H1 (cell line): ENCODE measurements at regions not wholly inside any gene's neighbourhood (a gene's known extent, or its start where the extent isn't known, plus 50 kb on each side); places are given as distances from the start of the nearest gene placed in this dataset.

ENCODE experiments used
- CTCF ChIA-PET: fragments of 300-600 bp; sonication (Branson Sonifier 250); formaldehyde crosslinking; loops from one replicate; lab custom pipeline; 2021; ENCODE audit not compliant: partially characterized antibody; lab: Charles Lee
- POLR2A ChIA-PET: fragments of 300-600 bp; sonication (Branson Sonifier 250); formaldehyde crosslinking; loops from one replicate; lab custom pipeline; 2021; ENCODE audit warnings: inconsistent platforms; ENCODE audit not compliant: partially characterized antibody; lab: Charles Lee
- DNase-seq, 2 experiments: peaks; one replicate each; pipeline versions ENCODE4 v3.0.0 to v3.0.0-alpha.2; 2010 to 2022; ENCODE audit warnings: low spot score in 2 of 2, low read depth in 1 of 2, mixed read lengths in 1 of 2
- FAIRE-seq: peaks from 2 replicates; lab custom pipeline; 2011; peaks lifted over from hg19 to GRCh38; lab: Jason Lieb, UNC
- H2AFZ ChIP-seq: 2 replicates; pipeline ENCODE4 v1.8.1; 2012; ENCODE audit warnings: low read length, inconsistent platforms
- H2AK5ac ChIP-seq: 2 replicates; pipeline ENCODE4 v1.6.1; 2013; ENCODE audit warnings: low read depth, low read length
- H2BK120ac ChIP-seq: replicated peaks from 2 replicates; pipeline ENCODE3; 2013; ENCODE audit warnings: low read depth, low read length, inconsistent platforms
- H2BK12ac ChIP-seq: 2 replicates; pipeline ENCODE4 v1.6.1; 2013; ENCODE audit warnings: low read depth, low read length
- H2BK15ac ChIP-seq: 2 replicates; pipeline ENCODE4 v1.6.1; 2013; ENCODE audit warnings: low read length
- H2BK20ac ChIP-seq: 2 replicates; pipeline ENCODE4 v1.6.1; 2013; ENCODE audit warnings: low read length
- H2BK5ac ChIP-seq: 2 replicates; pipeline ENCODE4 v1.6.1; 2013; ENCODE audit warnings: low read depth, low read length
- H3K14ac ChIP-seq: 2 replicates; pipeline ENCODE4 v1.6.1; 2013; ENCODE audit warnings: inconsistent platforms; ENCODE audit not compliant: insufficient read length
- H3K18ac ChIP-seq: 2 replicates; pipeline ENCODE4 v1.6.1; 2013; ENCODE audit warnings: low read length; ENCODE audit errors: extremely low read depth
- H3K23ac ChIP-seq: 2 replicates; pipeline ENCODE4 v1.6.1; 2013; ENCODE audit warnings: inconsistent platforms; ENCODE audit not compliant: insufficient read length
- H3K23me2 ChIP-seq: 2 replicates; pipeline ENCODE4 v1.6.1; 2013; ENCODE audit warnings: low read depth, low read length
- H3K27ac ChIP-seq: 2 replicates; pipeline ENCODE4 v1.6.1; 2011; ENCODE audit warnings: low read depth, low read length, inconsistent platforms
- H3K27me3 ChIP-seq, 4 experiments: replicated peaks in 1 of 4; 1 replicate in 1 of 4; 2 replicates in 3 of 4; pipeline versions ENCODE4 v1.6.1 to v1.8.1; 2011 to 2013; ENCODE audit warnings: low read length in 3 of 4, mild to moderate bottlenecking in 3 of 4, inconsistent platforms in 2 of 4, mixed read lengths in 2 of 4, moderate library complexity in 1 of 4; ENCODE audit not compliant: control insufficient read depth in 3 of 4, insufficient read depth in 3 of 4; ENCODE audit errors: extremely low read depth in 1 of 4
- H3K36me3 ChIP-seq, 4 experiments: 2 replicates each; pipeline versions ENCODE4 v1.6.1 to v1.8.1; 2011 to 2013; ENCODE audit warnings: mild to moderate bottlenecking in 4 of 4, low read length in 3 of 4, moderate library complexity in 2 of 4, control low read depth in 1 of 4, inconsistent platforms in 1 of 4; ENCODE audit not compliant: insufficient read depth in 4 of 4, control insufficient read depth in 2 of 4
- H3K4ac ChIP-seq: replicated peaks from 2 replicates; pipeline ENCODE3; 2013; ENCODE audit warnings: low read length, low read depth, mixed read lengths, inconsistent platforms; ENCODE audit not compliant: insufficient read length
- H3K4me1 ChIP-seq, 4 experiments: replicated peaks in 1 of 4; 1 replicate in 1 of 4; 2 replicates in 3 of 4; pipeline versions ENCODE4 v1.6.1 to v1.8.1; 2011 to 2013; ENCODE audit warnings: low read length in 3 of 4, inconsistent platforms in 2 of 4, mixed read lengths in 1 of 4; ENCODE audit not compliant: insufficient read depth in 4 of 4, control insufficient read depth in 3 of 4
- H3K4me2 ChIP-seq, 2 experiments: 2 replicates each; pipeline versions ENCODE4 v1.6.1 to v1.8.1; 2011 to 2013; ENCODE audit warnings: low read depth in 2 of 2, low read length in 2 of 2, control low read depth in 1 of 2, inconsistent platforms in 1 of 2, mild to moderate bottlenecking in 1 of 2; ENCODE audit not compliant: insufficient read depth in 1 of 2
- H3K4me3 ChIP-seq, 4 experiments: fragments of 200-600, 300-600 bp in 1 of 4; sonication (generic), shearing (Covaris generic), sonication (Bioruptor Twin) in 1 of 4; 2 replicates each; pipeline versions ENCODE4 v1.5.1 to v1.8.1; 2011 to 2016; ENCODE audit warnings: low read length in 4 of 4, low read depth in 3 of 4, control low read depth in 2 of 4, inconsistent platforms in 2 of 4, mild to moderate bottlenecking in 2 of 4, mixed read lengths in 1 of 4, moderate library complexity in 1 of 4; ENCODE audit not compliant: insufficient read depth in 2 of 4; ENCODE audit errors: extremely low read depth in 1 of 4
- H3K56ac ChIP-seq: replicated peaks from 2 replicates; pipeline ENCODE3; 2013; ENCODE audit warnings: low read depth, mild to moderate bottlenecking, mixed read lengths, low read length, inconsistent platforms; ENCODE audit not compliant: insufficient read length
- H3K79me1 ChIP-seq: 2 replicates; pipeline ENCODE4 v1.6.1; 2013; ENCODE audit warnings: low read depth, low read length, control low read depth
- H3K79me2 ChIP-seq, 2 experiments: 2 replicates each; pipeline versions ENCODE4 v1.6.1 to v1.8.1; 2012 to 2013; ENCODE audit warnings: low read length in 2 of 2, mild to moderate bottlenecking in 2 of 2, inconsistent platforms in 1 of 2; ENCODE audit not compliant: insufficient read depth in 2 of 2, control insufficient read depth in 1 of 2
- H3K9ac ChIP-seq, 4 experiments: replicated peaks in 1 of 4; 1 replicate in 1 of 4; 2 replicates in 3 of 4; pipeline versions ENCODE4 v1.6.1 to v1.8.1; 2011 to 2013; ENCODE audit warnings: low read depth in 3 of 4, low read length in 3 of 4, control low read depth in 2 of 4, mild to moderate bottlenecking in 2 of 4, moderate library complexity in 2 of 4, inconsistent platforms in 1 of 4; ENCODE audit errors: extremely low read depth in 1 of 4
- H3K9me3 ChIP-seq, 2 experiments: 2 replicates each; pipeline versions ENCODE4 v1.6.1 to v1.8.1; 2012 to 2013; ENCODE audit warnings: mild to moderate bottlenecking in 2 of 2, moderate library complexity in 2 of 2, control low read depth in 1 of 2, inconsistent platforms in 1 of 2, low read depth in 1 of 2, low read length in 1 of 2, mixed read lengths in 1 of 2; ENCODE audit not compliant: insufficient read depth in 2 of 2
- H4K20me1 ChIP-seq, 2 experiments: replicated peaks in 1 of 2; 2 replicates each; pipeline versions ENCODE3 to v1.8.1; 2011 to 2013; ENCODE audit warnings: inconsistent platforms in 2 of 2, low read length in 2 of 2, mild to moderate bottlenecking in 1 of 2; ENCODE audit not compliant: insufficient read depth in 2 of 2, control insufficient read depth in 1 of 2
- H4K5ac ChIP-seq: 2 replicates; pipeline ENCODE4 v1.6.1; 2013; ENCODE audit warnings: low read length, low read depth, mixed read lengths, inconsistent platforms; ENCODE audit not compliant: insufficient read length
- H4K8ac ChIP-seq: 2 replicates; pipeline ENCODE4 v1.8.0; 2013; ENCODE audit warnings: mild to moderate bottlenecking, moderate library complexity, low read length, inconsistent platforms; ENCODE audit not compliant: insufficient read depth; ENCODE audit errors: extremely low read depth
- H4K91ac ChIP-seq: replicated peaks from 2 replicates; pipeline ENCODE3; 2013; ENCODE audit warnings: low read length, mixed read lengths, inconsistent platforms; ENCODE audit not compliant: insufficient read length
- BCL11A ChIP-seq, 2 experiments: IDR thresholded peaks; one replicate each; pipeline ENCODE4 v1.6.1; 2011; ENCODE audit warnings: low read depth in 2 of 2, low read length in 2 of 2, mild to moderate bottlenecking in 2 of 2
- CBX8 ChIP-seq: fragments of 300-800, 300-1000 bp; sonication (generic); IDR thresholded peaks from 2 replicates; pipeline ENCODE4 v1.7.1; 2016; ENCODE audit warnings: low read depth, low read length, borderline replicate concordance
- POU5F1 ChIP-seq: IDR thresholded peaks from 2 replicates; pipeline ENCODE4 v1.6.1; 2011; ENCODE audit warnings: low read depth, mild to moderate bottlenecking, low read length, moderate library complexity
- RFX5 ChIP-seq: IDR thresholded peaks from 2 replicates; pipeline ENCODE4 v1.6.1; 2011; ENCODE audit warnings: low read depth, low read length, improper control_type of control experiment, borderline replicate concordance
- RXRA ChIP-seq: IDR thresholded peaks from 2 replicates; pipeline ENCODE4 v1.6.1; 2011; ENCODE audit warnings: low read depth, mild to moderate bottlenecking, low read length, moderate library complexity; ENCODE audit not compliant: insufficient read depth
- SIN3A ChIP-seq, 2 experiments: IDR thresholded peaks in 1 of 2; conservative IDR thresholded peaks in 1 of 2; 2 replicates each; pipeline ENCODE4 v1.6.1; 2011 to 2012; ENCODE audit warnings: low read length in 2 of 2, improper control_type of control experiment in 1 of 2, low read depth in 1 of 2, mild to moderate bottlenecking in 1 of 2
- SIRT6 ChIP-seq: IDR thresholded peaks from one replicate; pipeline ENCODE4 v1.7.1; 2012; ENCODE audit warnings: low read length, inconsistent platforms
- SP1 ChIP-seq: IDR thresholded peaks from 2 replicates; pipeline ENCODE4 v1.6.1; 2011; ENCODE audit warnings: low read depth, low read length
- TAF1 ChIP-seq: IDR thresholded peaks from 2 replicates; pipeline ENCODE4 v1.6.1; 2011; ENCODE audit warnings: mild to moderate bottlenecking, low read depth, low read length
- TEAD4 ChIP-seq: IDR thresholded peaks from 2 replicates; pipeline ENCODE4 v1.6.1; 2012; ENCODE audit warnings: low read depth, low read length, inconsistent platforms, mixed read lengths
- USF2 ChIP-seq: IDR thresholded peaks from 2 replicates; pipeline ENCODE4 v1.6.1; 2011; ENCODE audit warnings: low read length, improper control_type of control experiment
- ZNF274 ChIP-seq: IDR thresholded peaks from 2 replicates; pipeline ENCODE4 v1.7.0; 2012; ENCODE audit warnings: low read length, borderline replicate concordance; ENCODE audit errors: extremely low read depth
- WGBS, 2 experiments: shearing (Covaris generic) in 1 of 2; methylation state at CpG; one replicate each; pipeline versions ENCODE4 v1.1.6 to v1.1.7; 2013 to 2015; ENCODE audit warnings: low lambda C conversion rate in 2 of 2, mixed read lengths in 2 of 2, inconsistent platforms in 1 of 2, low coverage in 1 of 2, missing lambda C conversion rate in 1 of 2; ENCODE audit not compliant: insufficient replicate concordance in 2 of 2, insufficient coverage in 1 of 2, insufficient read length in 1 of 2; ENCODE audit errors: extremely low coverage in 1 of 2, missing lambda C conversion rate in 1 of 2; 5-methylcytosine and 5-hydroxymethylcytosine counted together
- TF ChIP-seq, protein P1 (sequence below): IDR thresholded peaks from 2 replicates; pipeline ENCODE4 v1.6.1; 2012; ENCODE audit warnings: inconsistent platforms

GRCh38 chr2:83585250-83585649 lies 873.8 kb downstream of the SUCLG1 start:
- Histone ChIP-seq H2AK5ac (no peak overlapping the region), H3K9me3 (no peaks in the 10 kb centered on the region), H2AFZ (peak overlapping the region; percentile 70; the same call in 1 of the 2 replicates), H3K27me3 (no peaks in the 10 kb centered on the region), H3K4me1 (peaks cover 0 to 9% (median 1%) of the 10 kb centered on the region in 4 experiments; a peak in 4 of 7 replicates), H3K18ac (no peak overlapping the region), H3K79me2 (no peaks in the 10 kb centered on the region), H2BK15ac (no peak overlapping the region), H3K14ac (no peak overlapping the region), H3K36me3 (no peaks in the 10 kb centered on the region), H3K4me2 (peak overlapping the region; percentile 25 to 39; a peak in 2 of 4 replicates), H2BK12ac (no peak overlapping the region), H3K79me1 (no peaks in the 10 kb centered on the region), H2BK20ac (no peak overlapping the region), H3K23me2 (no peaks in the 10 kb centered on the region), H3K56ac (no peak overlapping the region), H3K4ac (no peak overlapping the region), H4K5ac (no peak overlapping the region), H4K91ac (no peak overlapping the region), H3K27ac (no peak overlapping the region), H4K8ac (no peak overlapping the region), H4K20me1 (no peaks in the 10 kb centered on the region), H3K9ac (no peak overlapping the region), H3K23ac (no peak overlapping the region), H2BK5ac (0 out of 2 replicates have a peak overlapping the region, but pooled peaks have one; percentile 2), H3K4me3 (peak overlapping the region in 1 of 4 experiments; percentile 10; a peak in 1 of 8 replicates), H2BK120ac (no peak overlapping the region)
- WGBS, 2 experiments, result 42% methylated on average over 2 of the region's 2 CpGs; no CpG with 5 or more reads in 1 of the 2 experiments
- FAIRE-seq (no peak), DNase-seq (no peak)
- CTCF ChIA-PET, result no interaction called here
- POLR2A ChIA-PET, result no interaction called here
- TF ChIP-seq RFX5 (no peak), RXRA (no peak), USF2 (no peak), POU5F1 (no peak), SP1 (no peak), CBX8 (no peak), SIRT6 (no peak), TAF1 (no peak), SIN3A (conservative IDR thresholded peaks at IDR 0.05 in 1 of 2, IDR thresholded peaks at IDR 0.05 in 1 of 2; ENCODE audit: low read depth in 1 of 2, low read length in 2 of 2) (no peak), ZNF274 (no peak), TEAD4 (no peak), BCL11A (IDR thresholded peaks at IDR 0.05; ENCODE audit: low read depth in 2 of 2, low read length in 2 of 2) (no peak)
- TF ChIP-seq, protein P1, sequence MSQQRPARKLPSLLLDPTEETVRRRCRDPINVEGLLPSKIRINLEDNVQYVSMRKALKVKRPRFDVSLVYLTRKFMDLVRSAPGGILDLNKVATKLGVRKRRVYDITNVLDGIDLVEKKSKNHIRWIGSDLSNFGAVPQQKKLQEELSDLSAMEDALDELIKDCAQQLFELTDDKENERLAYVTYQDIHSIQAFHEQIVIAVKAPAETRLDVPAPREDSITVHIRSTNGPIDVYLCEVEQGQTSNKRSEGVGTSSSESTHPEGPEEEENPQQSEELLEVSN, result no peak
